Heart left ventricle (tissue), 13 donors: ENCODE measurements at regions not wholly inside any gene's neighbourhood (a gene's known extent, or its start where the extent isn't known, plus 50 kb on each side); places are given as distances from the start of the nearest gene placed in this dataset.

Experiments used
- CTCF ChIP-seq, 12 donors: fragments of 200-600 bp; sonication (generic) in 4 of 12; IDR thresholded peaks; one replicate each; pipeline versions ENCODE4 v1.5.0 to v1.8.0; 2018 to 2022; ENCODE audit warnings: antibody characterized with exemption in 12 of 12, mild to moderate bottlenecking in 5 of 12
- POLR2A ChIP-seq, 2 donors: fragments of 450-650 bp; IDR thresholded peaks; one replicate each; pipeline ENCODE4 v1.6.1; 2017; ENCODE audit warnings: antibody characterized with exemption in 2 of 2, mild to moderate bottlenecking in 2 of 2, moderate library complexity in 2 of 2
- donor health status: ischemic (EF 13 %, LVEDD 7.1; RV severe dilation, severe dysfunction).
- donor health status: DM: no; HTN: yes; CAD: no.
- donor health status: DM: no; HTN: no; CAD: no.
- donor health status: ischemic (EF 25% LVEDD 6.9; RV normal size, moderate dysfunction).
- donor health status: ischemic (EF 25% LVEDD 5.7; RV mildly dilated, moderate dysfunction).
- donor health status: ischemic (EF 35%, LVEDD 5.7; RV mildly dilated, moderate dysfunction).
- donor health status: nonischemic (EF 11% LVEDD 7.7; RV severe dilation, severe dysfunction).
- donor health status: DM: yes; HTN: yes; CAD: no.
- donor health status: PGD.
- donor health status: ischemic (EF 29% LVEDD 5.4; RV normal size, mild dysfunction).
- donor health status: nonischemic (EF 23%, LVEDD 6.1; RV moderate dilation, normal function).

GRCh38 chr4:83709627-83710026 is 173.7 kb downstream of the GPAT3 start:
- TF ChIP-seq CTCF (IDR thresholded peaks at IDR 0.05) (no peak), POLR2A (IDR thresholded peaks at IDR 0.05) (no peak)
